ENCODE measurements at regions not wholly inside any gene's neighbourhood (a gene's known extent, or its start where the extent isn't known, plus 50 kb on each side); places are given as distances from the start of the nearest gene placed in this dataset.
"Not testable (repeated sequence)": the region's sequence is repeated elsewhere in the genome, so short reads cannot be mapped to it uniquely, and the experiment has no call there.

- no peak for DNase-seq (ENCODE audit: low read depth)
- TF ChIP-seq CTCF (IDR thresholded peaks at IDR 0.05; ENCODE audit: low read length, missing control alignments), result no peak
- H3K4me3 ChIP-seq (replicated peaks; ENCODE audit: low read depth, low read length), result no peak overlapping the region
Observed at GRCh38 chrX:63285375-63285774, 65.8 kb downstream of the SPIN4 start.

- no peak overlapping the region for H3K4me3 ChIP-seq (replicated peaks; ENCODE audit: low read depth, low read length)
- no peak for TF ChIP-seq CTCF (IDR thresholded peaks at IDR 0.05; ENCODE audit: low read length, missing control alignments)
- no peak for DNase-seq (ENCODE audit: low read depth)
Observed at GRCh38 chrX:63284659-63285058, 66.5 kb downstream of the SPIN4 start.

- no peak overlapping the region for H3K4me3 ChIP-seq (replicated peaks; ENCODE audit: low read depth, low read length)
- no peak for DNase-seq (ENCODE audit: low read depth)
- no peak for TF ChIP-seq CTCF (IDR thresholded peaks at IDR 0.05; ENCODE audit: low read length, missing control alignments)
Observed at GRCh38 chrX:63283348-63283747, 67.8 kb downstream of the SPIN4 start.

- H3K4me3 ChIP-seq (replicated peaks; ENCODE audit: low read depth, low read length), result no peak overlapping the region
- no peak for TF ChIP-seq CTCF (IDR thresholded peaks at IDR 0.05; ENCODE audit: low read length, missing control alignments)
- DNase-seq (ENCODE audit: low read depth), result no peak
Observed at GRCh38 chrX:63282828-63283227, 68.3 kb downstream of the SPIN4 start.

- no peak overlapping the region for H3K4me3 ChIP-seq (replicated peaks; ENCODE audit: low read depth, low read length)
- no peak for TF ChIP-seq CTCF (IDR thresholded peaks at IDR 0.05; ENCODE audit: low read length, missing control alignments)
- no peak for DNase-seq (ENCODE audit: low read depth)
Observed at GRCh38 chrX:63282077-63282476, 69.1 kb downstream of the SPIN4 start.

GRCh38 chrX:63281465-63281864, 69.7 kb downstream of the SPIN4 start:
- DNase-seq (ENCODE audit: low read depth), result no peak
- no peak overlapping the region for H3K4me3 ChIP-seq (replicated peaks; ENCODE audit: low read depth, low read length)

GRCh38 chrX:63277394-63277793, 73.7 kb downstream of the SPIN4 start:
- not testable (repeated sequence) for H3K4me3 ChIP-seq (replicated peaks; ENCODE audit: low read depth, low read length); DNase-seq (ENCODE audit: low read depth)

More at GRCh38 chrX:63281465-63281864, 69.7 kb downstream of the SPIN4 start:
- no peak for TF ChIP-seq CTCF (IDR thresholded peaks at IDR 0.05; ENCODE audit: low read length, missing control alignments)

- DNase-seq (ENCODE audit: low read depth), result peak; percentile 6
Observed at GRCh38 chrX:63275127-63275526, 76.0 kb downstream of the SPIN4 start.

More at GRCh38 chrX:63275127-63275526, 76.0 kb downstream of the SPIN4 start:
- peak; percentile 41 for TF ChIP-seq CTCF (IDR thresholded peaks at IDR 0.05; ENCODE audit: low read length, missing control alignments)
- no peak overlapping the region for H3K4me3 ChIP-seq (replicated peaks; ENCODE audit: low read depth, low read length)
